KMS-11 (cell line): ENCODE measurements at regions not wholly inside any gene's neighbourhood (a gene's known extent, or its start where the extent isn't known, plus 50 kb on each side); places are given as distances from the start of the nearest gene placed in this dataset.

ENCODE experiments used
- H2AFZ ChIP-seq: fragments of 200-600 bp; sonication (generic); 2 replicates; pipeline ENCODE4 v1.6.1; 2016; ENCODE audit warnings: antibody characterized with exemption, mixed run types, low read depth
- H3K27ac ChIP-seq: fragments of 200-600 bp; sonication (generic); 2 replicates; pipeline ENCODE4 v1.6.1; 2016; ENCODE audit warnings: mild to moderate bottlenecking, mixed run types
- H3K27me3 ChIP-seq: fragments of 200-600 bp; sonication (generic); 2 replicates; pipeline ENCODE4 v1.6.1; 2017; ENCODE audit warnings: mild to moderate bottlenecking, low read depth, mixed run types, moderate library complexity; ENCODE audit not compliant: insufficient read depth
- H3K36me3 ChIP-seq: fragments of 200-600 bp; sonication (generic); 2 replicates; pipeline ENCODE4 v1.6.1; 2017; ENCODE audit warnings: mild to moderate bottlenecking, mixed run types; ENCODE audit not compliant: insufficient read depth
- H3K4me1 ChIP-seq: fragments of 200-600 bp; sonication (generic); 2 replicates; pipeline ENCODE4 v1.6.1; 2016; ENCODE audit warnings: mild to moderate bottlenecking, low read depth, mixed run types; ENCODE audit not compliant: poor library complexity, severe bottlenecking
- H3K4me2 ChIP-seq: fragments of 200-600 bp; sonication (generic); 2 replicates; pipeline ENCODE4 v1.7.0; 2016; ENCODE audit warnings: mild to moderate bottlenecking, mixed run types
- H3K4me3 ChIP-seq: fragments of 200-600 bp; sonication (generic); IDR thresholded peaks from 2 replicates; pipeline ENCODE4 v1.6.1; 2017; ENCODE audit warnings: low read depth, low read length, mixed read lengths; ENCODE audit not compliant: insufficient read depth
- H3K79me2 ChIP-seq: fragments of 200-600 bp; sonication (generic); 2 replicates; pipeline ENCODE4 v1.6.1; 2016; ENCODE audit warnings: low read depth, mixed run types; ENCODE audit not compliant: insufficient read depth
- H3K9ac ChIP-seq: fragments of 200-600 bp; sonication (generic); 2 replicates; pipeline ENCODE4 v1.6.1; 2016; ENCODE audit warnings: mild to moderate bottlenecking, mixed run types
- H4K20me1 ChIP-seq: fragments of 200-600 bp; sonication (generic); 2 replicates; pipeline ENCODE4 v1.6.1; 2016; ENCODE audit warnings: mild to moderate bottlenecking, mixed run types; ENCODE audit not compliant: insufficient read depth
- TF ChIP-seq, protein P1 (sequence below): fragments of 200-600 bp; sonication (generic); conservative IDR thresholded peaks from 2 replicates; pipeline ENCODE4 v1.6.1; 2017; ENCODE audit warnings: low read depth, mild to moderate bottlenecking, antibody characterized with exemption, low read length, moderate library complexity, mixed read lengths

DNA sequence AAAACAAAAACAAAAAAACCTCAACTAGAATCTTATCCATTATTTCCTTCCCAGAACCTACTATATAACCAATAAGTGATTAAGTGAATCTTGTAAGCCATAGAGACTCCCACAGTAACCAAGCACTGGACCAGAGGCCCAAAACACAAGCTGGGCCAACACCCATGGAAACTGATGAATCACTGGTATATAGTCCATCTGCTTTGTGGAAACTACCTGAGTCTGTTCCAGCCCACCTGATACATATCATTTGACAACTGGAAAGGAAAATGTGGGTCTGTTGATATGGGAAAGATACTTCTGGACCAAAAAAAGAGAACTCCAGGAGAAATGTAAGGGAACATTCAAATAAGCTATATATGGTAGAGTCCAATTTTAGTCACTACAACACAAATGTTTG is 252.8 kb downstream of the MREG start:
- Histone ChIP-seq H3K79me2 (no peaks in the 10 kb centered on the region), H2AFZ (no peak overlapping the region), H3K4me2 (no peak overlapping the region), H3K4me1 (no peaks in the 10 kb centered on the region), H3K36me3 (no peaks in the 10 kb centered on the region), H4K20me1 (no peaks in the 10 kb centered on the region), H3K4me3 (no peak overlapping the region), H3K27me3 (no peaks in the 10 kb centered on the region), H3K27ac (no peak overlapping the region), H3K9ac (no peak overlapping the region)
- TF ChIP-seq, protein P1, sequence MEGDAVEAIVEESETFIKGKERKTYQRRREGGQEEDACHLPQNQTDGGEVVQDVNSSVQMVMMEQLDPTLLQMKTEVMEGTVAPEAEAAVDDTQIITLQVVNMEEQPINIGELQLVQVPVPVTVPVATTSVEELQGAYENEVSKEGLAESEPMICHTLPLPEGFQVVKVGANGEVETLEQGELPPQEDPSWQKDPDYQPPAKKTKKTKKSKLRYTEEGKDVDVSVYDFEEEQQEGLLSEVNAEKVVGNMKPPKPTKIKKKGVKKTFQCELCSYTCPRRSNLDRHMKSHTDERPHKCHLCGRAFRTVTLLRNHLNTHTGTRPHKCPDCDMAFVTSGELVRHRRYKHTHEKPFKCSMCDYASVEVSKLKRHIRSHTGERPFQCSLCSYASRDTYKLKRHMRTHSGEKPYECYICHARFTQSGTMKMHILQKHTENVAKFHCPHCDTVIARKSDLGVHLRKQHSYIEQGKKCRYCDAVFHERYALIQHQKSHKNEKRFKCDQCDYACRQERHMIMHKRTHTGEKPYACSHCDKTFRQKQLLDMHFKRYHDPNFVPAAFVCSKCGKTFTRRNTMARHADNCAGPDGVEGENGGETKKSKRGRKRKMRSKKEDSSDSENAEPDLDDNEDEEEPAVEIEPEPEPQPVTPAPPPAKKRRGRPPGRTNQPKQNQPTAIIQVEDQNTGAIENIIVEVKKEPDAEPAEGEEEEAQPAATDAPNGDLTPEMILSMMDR, result no peak

DNA sequence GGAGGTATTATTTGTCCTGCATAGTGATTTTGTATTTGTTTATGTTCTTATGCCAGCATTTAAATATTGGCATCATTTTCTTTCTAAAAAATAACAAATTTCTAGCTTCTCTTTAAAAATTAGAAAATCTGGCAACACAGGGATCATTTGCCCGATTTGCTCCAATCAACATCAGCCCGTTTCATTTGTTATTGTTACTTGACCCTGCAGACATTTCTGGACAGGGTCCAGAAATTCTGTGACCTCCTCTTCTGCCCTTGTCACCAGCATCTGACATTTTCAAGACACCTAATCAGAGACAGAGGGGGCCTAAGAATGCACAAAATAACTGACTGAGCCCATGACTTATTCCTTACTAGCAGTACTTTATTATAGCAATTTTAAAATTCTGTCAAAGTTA is 253.3 kb downstream of the MREG start:
- no peak overlapping the region for H2AFZ ChIP-seq
- H3K27me3 ChIP-seq, result no peaks in the 10 kb centered on the region
- no peaks in the 10 kb centered on the region for H4K20me1 ChIP-seq
- no peaks in the 10 kb centered on the region for H3K4me1 ChIP-seq
- H3K4me3 ChIP-seq, result no peak overlapping the region
- H3K27ac ChIP-seq, result no peak overlapping the region
- no peaks in the 10 kb centered on the region for H3K79me2 ChIP-seq
- no peaks in the 10 kb centered on the region for H3K36me3 ChIP-seq
- TF ChIP-seq, protein P1, result no peak
- no peak overlapping the region for H3K9ac ChIP-seq
- no peak overlapping the region for H3K4me2 ChIP-seq

DNA sequence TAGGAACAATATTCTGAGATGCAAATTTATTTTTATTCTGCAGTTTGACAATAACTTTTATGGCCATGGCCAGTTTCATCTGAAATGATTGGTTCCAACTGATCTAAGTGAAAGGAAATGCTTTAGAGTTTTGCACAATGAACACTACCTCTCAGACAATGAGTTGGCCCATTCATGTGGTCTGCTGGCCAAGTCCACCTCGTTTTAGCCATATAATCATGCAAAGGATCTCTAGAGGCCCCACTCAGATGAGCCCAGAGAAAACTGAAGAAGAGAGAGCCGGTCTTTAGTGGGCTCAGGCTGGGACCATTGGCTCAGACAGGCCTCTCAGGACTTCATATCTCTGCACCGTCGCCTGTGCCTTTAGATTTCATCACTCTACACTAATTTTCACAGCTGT is 254.7 kb downstream of the MREG start:
- Histone ChIP-seq H3K4me1 (no peaks in the 10 kb centered on the region), H3K36me3 (no peaks in the 10 kb centered on the region), H3K4me3 (no peak overlapping the region), H3K4me2 (no peak overlapping the region), H4K20me1 (no peaks in the 10 kb centered on the region), H3K27me3 (no peaks in the 10 kb centered on the region), H3K27ac (no peak overlapping the region), H3K9ac (no peak overlapping the region), H3K79me2 (no peaks in the 10 kb centered on the region), H2AFZ (no peak overlapping the region)
- TF ChIP-seq, protein P1, result no peak

DNA sequence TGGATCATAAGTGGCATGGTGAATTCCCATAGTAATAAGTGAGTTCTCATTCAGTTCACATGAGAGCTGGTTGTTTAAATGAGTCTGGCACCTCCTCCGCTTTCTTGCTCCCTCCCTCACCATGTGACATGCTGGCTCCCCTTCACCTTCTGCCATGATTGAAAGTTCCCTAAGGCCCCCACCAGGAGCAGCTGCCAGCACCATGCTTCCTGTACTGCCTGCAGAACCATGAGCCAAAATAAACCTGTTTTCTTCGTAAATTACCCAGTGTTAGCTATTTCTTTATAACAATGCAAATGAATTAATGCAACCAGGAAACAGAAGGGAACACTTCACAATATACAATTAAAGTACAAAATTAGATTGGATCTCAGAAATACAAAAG is 257.0 kb downstream of the MREG start:
- no peaks in the 10 kb centered on the region for H3K27me3 ChIP-seq
- H2AFZ ChIP-seq, result no peak overlapping the region
- H3K36me3 ChIP-seq, result no peaks in the 10 kb centered on the region
- H3K4me2 ChIP-seq, result no peak overlapping the region
- H3K79me2 ChIP-seq, result no peaks in the 10 kb centered on the region
- H3K27ac ChIP-seq, result no peak overlapping the region
- no peaks in the 10 kb centered on the region for H4K20me1 ChIP-seq
- no peak overlapping the region for H3K4me3 ChIP-seq
- H3K9ac ChIP-seq, result no peak overlapping the region
- H3K4me1 ChIP-seq, result no peaks in the 10 kb centered on the region
- TF ChIP-seq, protein P1, result no peak
